GM23338 (cell line): ENCODE measurements at regions not wholly inside any gene's neighbourhood (a gene's known extent, or its start where the extent isn't known, plus 50 kb on each side); places are given as distances from the start of the nearest gene placed in this dataset.

Source experiments
- ATAC-seq: fragments of 200-7000 bp; cut with Tn5 transposase; 3 replicates; pipeline ENCODE4 v1.9.1; 2020
- DNase-seq: peaks from one replicate; pipeline ENCODE4 v3.0.0-alpha.2; 2015; ENCODE audit warnings: low spot score
- H2AFZ ChIP-seq: fragments of 200-600 bp; sonication (generic); 2 replicates; pipeline ENCODE4 v1.8.0; 2016; ENCODE audit warnings: antibody characterized with exemption, mild to moderate bottlenecking, moderate library complexity
- H3F3A ChIP-seq: fragments of 200-600 bp; sonication (generic); replicated peaks from 2 replicates; pipeline ENCODE4 v1.8.0; 2017; ENCODE audit warnings: antibody characterized with exemption, mixed run types, low read depth
- H3K27ac ChIP-seq: fragments of 200-600 bp; sonication (generic); 2 replicates; pipeline ENCODE4 v1.6.1; 2016; ENCODE audit warnings: low read depth
- H3K27me3 ChIP-seq: fragments of 200-600 bp; sonication (generic); 2 replicates; pipeline ENCODE4 v1.8.0; 2016; ENCODE audit warnings: mild to moderate bottlenecking, mixed run types, moderate library complexity; ENCODE audit not compliant: insufficient read depth
- H3K36me3 ChIP-seq: fragments of 200-600 bp; sonication (generic); 2 replicates; pipeline ENCODE4 v1.8.0; 2016; ENCODE audit warnings: mild to moderate bottlenecking; ENCODE audit not compliant: insufficient read depth
- H3K4me1 ChIP-seq: fragments of 200-600 bp; sonication (generic); 2 replicates; pipeline ENCODE4 v1.8.0; 2016; ENCODE audit warnings: mild to moderate bottlenecking, moderate library complexity; ENCODE audit not compliant: insufficient read depth
- H3K4me2 ChIP-seq: fragments of 200-600 bp; sonication (generic); 2 replicates; pipeline ENCODE4 v1.7.1; 2017; ENCODE audit warnings: mixed run types
- H3K4me3 ChIP-seq: fragments of 200-600 bp; sonication (generic); 2 replicates; pipeline ENCODE4 v1.6.1; 2016; ENCODE audit warnings: mixed run types
- H3K79me2 ChIP-seq: fragments of 200-600 bp; sonication (generic); replicated peaks from 2 replicates; pipeline ENCODE4 v1.8.0; 2017; ENCODE audit warnings: mild to moderate bottlenecking; ENCODE audit not compliant: insufficient read depth
- H3K9me2 ChIP-seq: fragments of 200-600 bp; sonication (generic); 2 replicates; pipeline ENCODE4 v1.8.0; 2017; ENCODE audit not compliant: insufficient read depth
- H4K20me1 ChIP-seq: fragments of 200-600 bp; sonication (generic); replicated peaks from 2 replicates; pipeline ENCODE4 v1.8.0; 2017; ENCODE audit warnings: mild to moderate bottlenecking; ENCODE audit not compliant: insufficient read depth
- H3K27ac Mint-ChIP-seq: 2 replicates; pipeline ENCODE4 v1.8.0; 2020; ENCODE audit warnings: inconsistent platforms, mild to moderate bottlenecking, moderate library complexity, mixed read lengths
- H3K27me3 Mint-ChIP-seq: 3 replicates; pipeline ENCODE4 v1.8.0; 2022; ENCODE audit warnings: low read depth, mild to moderate bottlenecking, moderate library complexity, mixed read lengths, inconsistent platforms; ENCODE audit not compliant: insufficient read depth, poor library complexity
- H3K36me3 Mint-ChIP-seq: 3 replicates; pipeline ENCODE4 v1.8.0; 2021; ENCODE audit warnings: low read depth, mild to moderate bottlenecking, inconsistent platforms, moderate library complexity, mixed read lengths
- H3K4me1 Mint-ChIP-seq: 3 replicates; pipeline ENCODE4 v1.8.0; 2020; ENCODE audit warnings: mild to moderate bottlenecking, inconsistent platforms, mixed read lengths
- H3K4me3 Mint-ChIP-seq: 3 replicates; pipeline ENCODE4 v1.8.0; 2021; ENCODE audit warnings: moderate library complexity, mild to moderate bottlenecking, inconsistent platforms, mixed read lengths
- H3K9me3 Mint-ChIP-seq: 3 replicates; pipeline ENCODE4 v1.8.0; 2020; ENCODE audit warnings: moderate library complexity, mild to moderate bottlenecking, inconsistent platforms, mixed read lengths
- CREB1 ChIP-seq: fragments of 250-450 bp; sonication (Bioruptor Pico); IDR thresholded peaks from 2 replicates; pipeline ENCODE4 v1.5.0; 2020; ENCODE audit warnings: low read depth, mild to moderate bottlenecking, moderate library complexity
- CTCF ChIP-seq, 2 experiments: fragments of 200-600 bp in 1 of 2; sonication (generic) in 1 of 2; conservative IDR thresholded peaks; 2 replicates each; pipeline versions ENCODE4 v1.5.1 to v1.6.1; 2016 to 2017; ENCODE audit warnings: antibody characterized with exemption in 2 of 2, low read depth in 2 of 2, mild to moderate bottlenecking in 2 of 2, moderate library complexity in 1 of 2
- ETS1 ChIP-seq: IDR thresholded peaks from 2 replicates; pipeline ENCODE4 v1.6.1; 2016; ENCODE audit warnings: antibody characterized with exemption
- EZH2 ChIP-seq: fragments of 200-600 bp; sonication (generic); IDR thresholded peaks from one replicate; pipeline ENCODE4 v1.8.0; 2017; ENCODE audit warnings: antibody characterized with exemption, mild to moderate bottlenecking, low read depth; ENCODE audit not compliant: unreplicated experiment
- EZH2phosphoT487 ChIP-seq: fragments of 200-600 bp; sonication (generic); IDR thresholded peaks from one replicate; pipeline ENCODE4 v1.8.1; 2018; ENCODE audit warnings: antibody characterized with exemption; ENCODE audit not compliant: unreplicated experiment
- JUNB ChIP-seq: IDR thresholded peaks from one replicate; pipeline ENCODE4 v1.6.1; 2016; ENCODE audit warnings: antibody characterized with exemption; ENCODE audit not compliant: unreplicated experiment
- NANOG ChIP-seq: IDR thresholded peaks from 2 replicates; pipeline ENCODE4 v1.6.1; 2016; ENCODE audit warnings: antibody characterized with exemption, borderline replicate concordance
- POLR2AphosphoS5 ChIP-seq: IDR thresholded peaks from 2 replicates; pipeline ENCODE4 v1.6.1; 2016; ENCODE audit warnings: antibody characterized with exemption, low read depth
- REST ChIP-seq: IDR thresholded peaks from one replicate; pipeline ENCODE4 v1.6.1; 2018; ENCODE audit warnings: antibody characterized with exemption; ENCODE audit not compliant: unreplicated experiment
- STAT1 ChIP-seq: IDR thresholded peaks from one replicate; pipeline ENCODE4 v1.6.1; 2016; ENCODE audit warnings: antibody characterized with exemption; ENCODE audit not compliant: unreplicated experiment
- ZNF114 ChIP-seq: fragments of 250-450 bp; sonication (Bioruptor Pico); IDR thresholded peaks from 2 replicates; pipeline ENCODE4 v1.5.0; 2020; ENCODE audit warnings: mild to moderate bottlenecking, moderate library complexity
- ZNF331 ChIP-seq: fragments of 250-450 bp; sonication (Bioruptor Pico); IDR thresholded peaks from 2 replicates; pipeline ENCODE4 v1.5.0; 2020; ENCODE audit warnings: low read depth, mild to moderate bottlenecking, moderate library complexity
- ZNF462 ChIP-seq: fragments of 250-450 bp; sonication (Bioruptor Pico); IDR thresholded peaks from 2 replicates; pipeline ENCODE4 v1.5.0; 2020; ENCODE audit warnings: mild to moderate bottlenecking, moderate library complexity

- H3K4me1 Mint-ChIP-seq, result peaks cover 12% of the 10 kb centered on the region
- H3K27me3 ChIP-seq, result no peaks in the 10 kb centered on the region
- H3K27ac Mint-ChIP-seq, result no peak overlapping the region
These were observed 56.0 kb upstream of the SEPTIN5 start for GRCh38 chr22:19658057-19658966.

More at GRCh38 chr22:19658057-19658966, 56.0 kb upstream of the SEPTIN5 start:
- Histone ChIP-seq H3K4me1 (peaks cover 17% of the 10 kb centered on the region), H3K79me2 (no peaks in the 10 kb centered on the region), H2AFZ (no peak overlapping the region), H3K4me2 (no peak overlapping the region), H3K4me3 (no peak overlapping the region), H3K36me3 (no peaks in the 10 kb centered on the region), H4K20me1 (no peaks in the 10 kb centered on the region), H3F3A (no peaks in the 10 kb centered on the region), H3K9me2 (peaks cover 25% of the 10 kb centered on the region), H3K27ac (no peak overlapping the region)
- ATAC-seq (no peak), DNase-seq (no peak)
- Mint-ChIP-seq H3K4me3 (no peak overlapping the region), H3K27me3 (peaks cover 7% of the 10 kb centered on the region), H3K9me3 (no peaks in the 10 kb centered on the region; the same call in 2 of the 3 replicates), H3K36me3 (no peaks in the 10 kb centered on the region; the same call in 2 of the 3 replicates)
- TF ChIP-seq EZH2, result no peak
- TF ChIP-seq CREB1 (CRISPR knock-in tag), result no peak
- TF ChIP-seq ZNF114 (CRISPR knock-in tag), result no peak
- no peak for TF ChIP-seq EZH2phosphoT487
- TF ChIP-seq JUNB, result no peak
- no peak for TF ChIP-seq POLR2AphosphoS5
- no peak for TF ChIP-seq ETS1
- TF ChIP-seq ZNF462, result no peak
- no peak for TF ChIP-seq STAT1
- TF ChIP-seq CTCF (conservative IDR thresholded peaks at IDR 0.05; ENCODE audit: low read depth in 2 of 2), result no peak
- no peak for TF ChIP-seq NANOG
- no peak for TF ChIP-seq ZNF331
- no peak for TF ChIP-seq REST
